Hepatocyte (in vitro differentiated cells): ENCODE measurements at regions not wholly inside any gene's neighbourhood (a gene's known extent, or its start where the extent isn't known, plus 50 kb on each side); places are given as distances from the start of the nearest gene placed in this dataset.
"Not testable (repeated sequence)": the region's sequence is repeated elsewhere in the genome, so short reads cannot be mapped to it uniquely, and the experiment has no call there.

Experiments
- DNase-seq: peaks from one replicate; pipeline ENCODE4 v3.0.0-alpha.2; 2016; ENCODE audit warnings: low spot score
- H2AFZ ChIP-seq: fragments of 200-600 bp; sonication (generic); 2 replicates; pipeline ENCODE4 v1.6.0; 2016; ENCODE audit warnings: antibody characterized with exemption, mild to moderate bottlenecking
- H3K27ac ChIP-seq: fragments of 200-600 bp; sonication (generic); 2 replicates; pipeline ENCODE4 v1.5.1; 2016; ENCODE audit warnings: mild to moderate bottlenecking
- H3K27me3 ChIP-seq: fragments of 200-600 bp; sonication (generic); 2 replicates; pipeline ENCODE4 v1.6.1; 2016
- H3K36me3 ChIP-seq: fragments of 200-600 bp; sonication (generic); replicated peaks from 2 replicates; pipeline ENCODE4 v1.5.1; 2016; ENCODE audit warnings: low read depth; ENCODE audit not compliant: insufficient read depth
- H3K4me1 ChIP-seq: fragments of 200-600 bp; sonication (generic); 2 replicates; pipeline ENCODE4 v1.5.1; 2016; ENCODE audit warnings: mild to moderate bottlenecking, moderate library complexity; ENCODE audit not compliant: insufficient read depth
- H3K4me2 ChIP-seq: fragments of 200-600 bp; sonication (generic); 2 replicates; pipeline ENCODE4 v1.6.0; 2016
- H3K4me3 ChIP-seq: fragments of 200-600 bp; sonication (generic); 2 replicates; pipeline ENCODE4 v1.5.1; 2016; ENCODE audit warnings: mild to moderate bottlenecking
- H3K79me2 ChIP-seq: fragments of 200-600 bp; sonication (generic); 2 replicates; pipeline ENCODE4 v1.6.0; 2017; ENCODE audit warnings: mild to moderate bottlenecking
- H3K9me2 ChIP-seq: fragments of 200-600 bp; sonication (generic); replicated peaks from 2 replicates; pipeline ENCODE4 v1.6.0; 2017; ENCODE audit warnings: mild to moderate bottlenecking; ENCODE audit not compliant: insufficient read depth
- H3K9me3 ChIP-seq: fragments of 200-600 bp; sonication (generic); 2 replicates; pipeline ENCODE4 v1.5.1; 2016; ENCODE audit warnings: low read depth, mild to moderate bottlenecking
- H4K20me1 ChIP-seq: fragments of 200-600 bp; sonication (generic); 2 replicates; pipeline ENCODE4 v1.6.0; 2016; ENCODE audit warnings: mild to moderate bottlenecking; ENCODE audit not compliant: insufficient read depth, poor library complexity, severe bottlenecking
- CTCF ChIP-seq: fragments of 200-600 bp; sonication (generic); IDR thresholded peaks from 2 replicates; pipeline ENCODE4 v1.5.1; 2016; ENCODE audit warnings: antibody characterized with exemption, mild to moderate bottlenecking; ENCODE audit not compliant: poor library complexity
- EZH2 ChIP-seq: fragments of 200-600 bp; sonication (generic); IDR thresholded peaks from 2 replicates; pipeline ENCODE4 v1.6.1; 2016; ENCODE audit warnings: antibody characterized with exemption, mild to moderate bottlenecking, borderline replicate concordance
- EZH2phosphoT487 ChIP-seq: fragments of 200-600 bp; sonication (generic); IDR thresholded peaks from one replicate; pipeline ENCODE4 v1.6.1; 2018; ENCODE audit warnings: antibody characterized with exemption, mild to moderate bottlenecking, low read depth, moderate library complexity; ENCODE audit not compliant: unreplicated experiment, severe bottlenecking
- WGBS: methylation state at CpG from one replicate; pipeline ENCODE4 v1.1.6; 2016; ENCODE audit warnings: low lambda C conversion rate; ENCODE audit errors: missing lambda C conversion rate; 5-methylcytosine and 5-hydroxymethylcytosine counted together

DNA sequence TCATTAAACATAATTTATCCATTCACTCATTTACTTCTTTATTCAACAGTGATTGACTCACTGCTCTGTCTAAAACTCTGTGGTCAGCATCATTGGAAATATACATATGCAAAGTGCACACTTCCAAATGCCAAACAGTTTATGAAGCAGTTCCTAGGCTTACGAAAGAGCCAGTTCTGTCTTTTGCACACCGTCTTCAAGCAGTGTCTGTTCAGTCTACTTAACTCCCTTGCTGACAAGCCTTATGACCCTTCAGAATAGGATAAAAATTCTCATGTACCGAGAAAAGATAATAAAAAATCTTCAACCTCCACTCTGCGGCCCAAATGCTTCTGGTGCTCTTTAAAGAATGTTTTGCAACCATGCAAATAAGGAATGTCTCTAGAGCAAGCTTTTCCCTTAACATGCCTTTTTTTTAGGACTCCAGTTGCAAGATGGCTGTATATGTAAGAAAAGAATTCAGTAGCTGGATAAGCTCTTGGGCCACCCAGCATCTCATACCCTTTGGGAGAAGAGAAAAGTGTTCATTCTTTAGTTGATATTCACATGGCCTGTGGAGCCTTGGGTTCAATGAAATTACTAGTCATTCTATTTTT, 1037.0 kb upstream of the SLIT2 start:
- peak; percentile 10 for DNase-seq
- Histone ChIP-seq H3K4me2 (no peak overlapping the region), H3K79me2 (no peaks in the 10 kb centered on the region), H4K20me1 (no peaks in the 10 kb centered on the region), H3K4me1 (no peaks in the 10 kb centered on the region), H3K4me3 (no peak overlapping the region), H3K36me3 (no peaks in the 10 kb centered on the region), H3K27ac (no peak overlapping the region), H3K27me3 (no peaks in the 10 kb centered on the region), H3K9me3 (no peaks in the 10 kb centered on the region), H3K9me2 (no peaks in the 10 kb centered on the region), H2AFZ (no peak overlapping the region)
- TF ChIP-seq EZH2phosphoT487, result no peak
- TF ChIP-seq CTCF, result no peak
- no peak for TF ChIP-seq EZH2
- WGBS, result 51% methylated on average over 4 of the region's 4 CpGs

DNA sequence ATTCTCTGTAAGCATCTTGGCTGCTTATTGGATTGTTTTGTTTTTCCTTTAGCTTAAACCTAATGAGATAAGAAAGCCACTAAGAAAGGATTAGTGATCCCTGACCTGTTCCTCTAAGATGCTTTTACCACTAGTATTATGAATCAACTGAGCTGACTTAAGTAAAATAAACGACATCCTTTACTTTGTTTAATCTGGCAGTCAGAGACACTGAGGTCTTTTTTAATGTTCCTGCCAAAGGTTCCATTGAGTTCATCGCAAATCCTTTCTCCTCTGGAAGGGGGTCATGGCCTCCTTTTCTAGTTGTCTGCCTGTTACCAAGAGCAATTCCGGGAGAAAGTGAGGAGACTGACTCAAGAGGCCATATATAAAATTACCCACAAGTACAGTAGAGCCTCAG, 1038.3 kb upstream of the SLIT2 start:
- Histone ChIP-seq H2AFZ (no peak overlapping the region), H3K36me3 (no peaks in the 10 kb centered on the region), H4K20me1 (no peaks in the 10 kb centered on the region), H3K4me1 (no peaks in the 10 kb centered on the region), H3K79me2 (no peaks in the 10 kb centered on the region), H3K9me2 (no peaks in the 10 kb centered on the region), H3K9me3 (no peaks in the 10 kb centered on the region), H3K27me3 (no peaks in the 10 kb centered on the region), H3K4me3 (no peak overlapping the region), H3K27ac (no peak overlapping the region), H3K4me2 (no peak overlapping the region)
- TF ChIP-seq EZH2phosphoT487 (no peak), EZH2 (no peak), CTCF (no peak)
- WGBS, result 27% methylated on average over 3 of the region's 3 CpGs
- no peak for DNase-seq

- H3K27me3 ChIP-seq, result no peaks in the 10 kb centered on the region
- no peaks in the 10 kb centered on the region for H3K4me1 ChIP-seq
- DNase-seq, result no peak
- WGBS, result 88% methylated on average over 2 of the region's 2 CpGs
- H3K79me2 ChIP-seq, result no peaks in the 10 kb centered on the region
- H3K9me3 ChIP-seq, result no peaks in the 10 kb centered on the region
- H2AFZ ChIP-seq, result no peak overlapping the region
- no peak overlapping the region for H3K27ac ChIP-seq
- H3K4me2 ChIP-seq, result no peak overlapping the region
- TF ChIP-seq CTCF (no peak), EZH2 (no peak), EZH2phosphoT487 (no peak)
- no peaks in the 10 kb centered on the region for H4K20me1 ChIP-seq
- H3K4me3 ChIP-seq, result no peak overlapping the region
- no peaks in the 10 kb centered on the region for H3K36me3 ChIP-seq
- H3K9me2 ChIP-seq, result no peaks in the 10 kb centered on the region
Observed at GRCh38 chr4:19205853-19206252, 1045.9 kb upstream of the SLIT2 start.

DNA sequence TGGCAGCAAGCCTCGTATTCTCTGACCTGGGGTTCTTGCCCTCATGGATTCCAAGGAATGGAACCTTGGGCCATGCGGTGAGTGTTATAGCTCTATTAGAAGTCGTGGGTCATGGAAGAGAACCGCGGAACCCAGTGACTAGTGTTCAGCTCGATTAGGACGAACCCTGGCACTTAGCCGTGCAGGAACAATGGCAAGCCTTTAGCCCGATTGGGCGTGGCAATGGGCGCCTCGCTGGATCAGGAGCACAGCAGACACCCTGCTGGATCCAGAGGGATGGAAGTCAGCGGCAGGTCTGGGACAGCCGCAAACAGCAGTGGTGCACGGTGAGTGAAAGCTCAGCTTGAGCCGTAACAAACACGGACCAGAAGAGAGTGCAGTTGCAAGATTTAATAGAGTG, 1053.9 kb upstream of the SLIT2 start:
- not testable (repeated sequence) for H3K4me2 ChIP-seq, H3K27ac ChIP-seq, H3K79me2 ChIP-seq, H3K9me2 ChIP-seq, H3K36me3 ChIP-seq, H3K9me3 ChIP-seq, H4K20me1 ChIP-seq, H3K27me3 ChIP-seq, H2AFZ ChIP-seq, DNase-seq, H3K4me3 ChIP-seq
- peaks cover 19% of the 10 kb centered on the region for H3K4me1 ChIP-seq
- 92% methylated on average over 17 of the region's 17 CpGs for WGBS
